ENCODE measurements at regions not wholly inside any gene's neighbourhood (a gene's known extent, or its start where the extent isn't known, plus 50 kb on each side); places are given as distances from the start of the nearest gene placed in this dataset.

DNA sequence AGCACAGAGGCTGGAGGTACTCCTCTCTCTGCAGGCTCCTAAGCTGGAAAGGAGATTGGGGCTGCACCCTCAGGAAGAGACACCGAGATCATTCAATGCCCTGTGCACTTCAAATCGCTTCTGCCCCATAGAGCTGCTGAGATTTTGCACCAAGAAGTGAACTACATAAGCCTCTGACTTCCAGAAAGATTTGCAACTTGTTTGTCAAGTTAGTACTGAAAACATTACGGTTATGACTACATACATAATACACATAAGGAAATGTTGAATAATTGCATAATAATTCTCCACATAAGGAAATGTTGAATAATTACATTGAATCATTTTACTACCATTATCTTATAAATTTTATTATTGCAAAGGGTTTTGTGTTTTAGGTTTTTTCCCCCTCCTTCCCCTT, 120.3 kb upstream of the SASH1 start:
- 86% methylated on average over 2 of the region's 3 CpGs for WGBS (ENCODE audit: insufficient coverage)
- no peak overlapping the region for H3K27ac ChIP-seq (ENCODE audit: low read depth, low read length)
- peaks cover 4% of the 10 kb centered on the region for H3K4me1 ChIP-seq (ENCODE audit: control insufficient read depth, insufficient read depth, low read length)
- H3K27me3 ChIP-seq (ENCODE audit: control insufficient read depth, insufficient read depth, low read length), result no peaks in the 10 kb centered on the region
- no peak for DNase-seq (ENCODE audit: low read depth in 4 of 6, low spot score in 6 of 6)
- H3K36me3 ChIP-seq (ENCODE audit: control insufficient read depth, insufficient read depth, low read length), result no peaks in the 10 kb centered on the region
- no peaks in the 10 kb centered on the region for H3K9me3 ChIP-seq (ENCODE audit: control insufficient read depth, insufficient read depth, low read length)
- H3K4me3 ChIP-seq (ENCODE audit: low read depth, low read length), result no peak overlapping the region

- peak overlapping the region; percentile 58 for H3K27ac ChIP-seq (ENCODE audit: low read depth, low read length)
- no peak overlapping the region for H3K4me3 ChIP-seq (ENCODE audit: low read depth, low read length)
- no peaks in the 10 kb centered on the region for H3K36me3 ChIP-seq (ENCODE audit: control insufficient read depth, insufficient read depth, low read length)
- no peaks in the 10 kb centered on the region for H3K9me3 ChIP-seq (ENCODE audit: control insufficient read depth, insufficient read depth, low read length)
- WGBS (ENCODE audit: insufficient coverage), result no CpG with 5 or more reads among the region's 6 CpGs
- H3K27me3 ChIP-seq (ENCODE audit: control insufficient read depth, insufficient read depth, low read length), result no peaks in the 10 kb centered on the region
- H3K4me1 ChIP-seq (ENCODE audit: control insufficient read depth, insufficient read depth, low read length), result peaks cover 4% of the 10 kb centered on the region
- DNase-seq (ENCODE audit: low read depth in 4 of 6, low spot score in 6 of 6), result no peak
These were observed 119.8 kb upstream of the SASH1 start for GRCh38 chr6:148222846-148223245.

GRCh38 chr6:148223424-148223842, 119.2 kb upstream of the SASH1 start:
- WGBS (ENCODE audit: insufficient coverage), result 95% methylated on average over 2 of the region's 3 CpGs
- no peaks in the 10 kb centered on the region for H3K9me3 ChIP-seq (ENCODE audit: control insufficient read depth, insufficient read depth, low read length)
- H3K4me1 ChIP-seq (ENCODE audit: control insufficient read depth, insufficient read depth, low read length), result peaks cover 2% of the 10 kb centered on the region
- H3K27me3 ChIP-seq (ENCODE audit: control insufficient read depth, insufficient read depth, low read length), result no peaks in the 10 kb centered on the region
- no peaks in the 10 kb centered on the region for H3K36me3 ChIP-seq (ENCODE audit: control insufficient read depth, insufficient read depth, low read length)
- DNase-seq (ENCODE audit: low read depth in 4 of 6, low spot score in 6 of 6), result no peak
- peak overlapping the region; percentile 58 for H3K27ac ChIP-seq (ENCODE audit: low read depth, low read length)
- H3K4me3 ChIP-seq (ENCODE audit: low read depth, low read length), result no peak overlapping the region

GRCh38 chr6:148225871-148226270, 116.8 kb upstream of the SASH1 start:
- no peaks in the 10 kb centered on the region for H3K9me3 ChIP-seq (ENCODE audit: control insufficient read depth, insufficient read depth, low read length)
- no peaks in the 10 kb centered on the region for H3K36me3 ChIP-seq (ENCODE audit: control insufficient read depth, insufficient read depth, low read length)
- H3K4me3 ChIP-seq (ENCODE audit: low read depth, low read length), result no peak overlapping the region
- no peaks in the 10 kb centered on the region for H3K27me3 ChIP-seq (ENCODE audit: control insufficient read depth, insufficient read depth, low read length)
- peak overlapping the region; percentile 61 for H3K27ac ChIP-seq (ENCODE audit: low read depth, low read length)
- no peak for DNase-seq (ENCODE audit: low read depth in 4 of 6, low spot score in 6 of 6)
- no peaks in the 10 kb centered on the region for H3K4me1 ChIP-seq (ENCODE audit: control insufficient read depth, insufficient read depth, low read length)

DNA sequence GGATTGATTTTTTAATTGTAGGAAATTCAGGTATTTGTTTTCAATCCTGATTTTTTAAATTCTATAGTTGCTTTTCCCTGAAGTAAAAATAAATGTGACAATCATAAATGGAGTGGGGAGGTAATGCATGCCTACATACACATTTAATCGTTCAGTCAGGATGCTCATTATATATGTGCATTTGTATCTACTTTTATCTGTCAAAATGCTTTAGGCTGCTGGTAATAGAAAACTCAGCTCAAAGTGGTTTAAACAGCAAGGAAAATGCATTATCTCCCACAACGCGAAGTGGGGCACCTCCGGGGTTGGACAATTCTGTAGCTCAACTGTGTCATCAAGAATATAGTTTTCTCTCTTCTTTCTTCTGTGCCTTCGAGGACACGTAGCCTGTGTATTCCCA, 116.4 kb upstream of the SASH1 start:
- WGBS (ENCODE audit: insufficient coverage), result 73% methylated on average over 3 of the region's 6 CpGs
- no peak for DNase-seq (ENCODE audit: low read depth in 4 of 6, low spot score in 6 of 6)
- H3K27me3 ChIP-seq (ENCODE audit: control insufficient read depth, insufficient read depth, low read length), result no peaks in the 10 kb centered on the region
- no peak overlapping the region for H3K4me3 ChIP-seq (ENCODE audit: low read depth, low read length)
- H3K4me1 ChIP-seq (ENCODE audit: control insufficient read depth, insufficient read depth, low read length), result no peaks in the 10 kb centered on the region
- H3K9me3 ChIP-seq (ENCODE audit: control insufficient read depth, insufficient read depth, low read length), result no peaks in the 10 kb centered on the region
- no peaks in the 10 kb centered on the region for H3K36me3 ChIP-seq (ENCODE audit: control insufficient read depth, insufficient read depth, low read length)
- peak overlapping the region; percentile 61 for H3K27ac ChIP-seq (ENCODE audit: low read depth, low read length)

DNA sequence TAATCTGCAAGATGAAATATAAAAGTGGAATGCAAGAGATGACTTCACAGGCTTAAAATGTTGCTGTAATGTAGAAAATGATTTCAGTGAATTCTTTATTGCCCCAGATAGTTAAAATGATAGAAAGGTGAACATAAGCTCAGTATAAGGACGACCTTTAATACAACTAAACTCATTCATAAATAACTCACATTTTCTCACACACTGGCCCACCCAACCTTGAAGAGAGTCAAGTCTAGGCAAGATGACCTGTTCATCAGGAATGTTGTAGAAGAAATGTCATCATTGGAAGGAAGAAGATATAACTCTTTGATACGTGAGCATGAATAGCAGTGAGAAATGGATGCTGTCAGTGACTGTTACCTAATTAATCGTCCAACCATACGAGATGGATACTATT, 111.1 kb upstream of the SASH1 start:
- H3K4me3 ChIP-seq (ENCODE audit: low read depth, low read length), result no peak overlapping the region
- H3K36me3 ChIP-seq (ENCODE audit: control insufficient read depth, insufficient read depth, low read length), result no peaks in the 10 kb centered on the region
- H3K4me1 ChIP-seq (ENCODE audit: control insufficient read depth, insufficient read depth, low read length), result no peaks in the 10 kb centered on the region
- DNase-seq (ENCODE audit: low read depth in 4 of 6, low spot score in 6 of 6), result no peak
- WGBS (ENCODE audit: insufficient coverage), result no CpG with 5 or more reads among the region's 4 CpGs
- no peak overlapping the region for H3K27ac ChIP-seq (ENCODE audit: low read depth, low read length)
- no peaks in the 10 kb centered on the region for H3K9me3 ChIP-seq (ENCODE audit: control insufficient read depth, insufficient read depth, low read length)
- no peaks in the 10 kb centered on the region for H3K27me3 ChIP-seq (ENCODE audit: control insufficient read depth, insufficient read depth, low read length)

GRCh38 chr6:148235446-148235845, 107.2 kb upstream of the SASH1 start:
- whole genome bisulfite sequencing (ENCODE audit: insufficient coverage), result no CpG with 5 or more reads among the region's 3 CpGs
- no peaks in the 10 kb centered on the region for H3K27me3 ChIP-seq (ENCODE audit: control insufficient read depth, insufficient read depth, low read length)
- DNase-seq (ENCODE audit: low read depth in 4 of 6, low spot score in 6 of 6), result no peak
- no peak overlapping the region for H3K4me3 ChIP-seq (ENCODE audit: low read depth, low read length)
- H3K9me3 ChIP-seq (ENCODE audit: control insufficient read depth, insufficient read depth, low read length), result no peaks in the 10 kb centered on the region
- no peak overlapping the region for H3K27ac ChIP-seq (ENCODE audit: low read depth, low read length)
- H3K36me3 ChIP-seq (ENCODE audit: control insufficient read depth, insufficient read depth, low read length), result no peaks in the 10 kb centered on the region
- no peaks in the 10 kb centered on the region for H3K4me1 ChIP-seq (ENCODE audit: control insufficient read depth, insufficient read depth, low read length)

DNA sequence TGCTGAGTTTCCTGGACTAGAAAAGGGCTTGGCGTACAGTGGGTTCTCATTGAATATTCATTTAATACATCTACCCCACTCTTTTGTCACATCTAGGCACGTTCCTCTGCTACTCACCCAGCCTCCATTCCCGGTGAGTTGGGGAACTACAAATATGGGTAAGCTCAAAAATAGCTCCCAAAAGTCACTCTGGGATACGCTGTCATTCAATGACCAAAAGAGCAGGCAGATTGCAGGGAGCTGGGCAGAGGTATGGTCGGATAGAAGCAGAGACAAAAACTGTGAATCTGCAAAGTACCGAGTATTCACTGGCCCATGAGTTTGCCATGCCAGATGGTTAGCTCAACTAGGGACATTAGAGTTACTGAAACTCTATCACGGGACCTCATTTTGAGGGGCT, 103.9 kb upstream of the SASH1 start:
- Histone ChIP-seq H3K36me3 (ENCODE audit: control insufficient read depth, insufficient read depth, low read length) (no peaks in the 10 kb centered on the region), H3K27ac (ENCODE audit: low read depth, low read length) (no peak overlapping the region), H3K4me3 (ENCODE audit: low read depth, low read length) (no peak overlapping the region), H3K9me3 (ENCODE audit: control insufficient read depth, insufficient read depth, low read length) (no peaks in the 10 kb centered on the region), H3K4me1 (ENCODE audit: control insufficient read depth, insufficient read depth, low read length) (no peaks in the 10 kb centered on the region), H3K27me3 (ENCODE audit: control insufficient read depth, insufficient read depth, low read length) (no peaks in the 10 kb centered on the region)
- WGBS (ENCODE audit: insufficient coverage), result 94% methylated on average over 4 of the region's 7 CpGs
- DNase-seq (ENCODE audit: low read depth in 4 of 6, low spot score in 6 of 6), result no peak

GRCh38 chr6:148239215-148239614, 103.4 kb upstream of the SASH1 start:
- H3K27me3 ChIP-seq (ENCODE audit: control insufficient read depth, insufficient read depth, low read length), result no peaks in the 10 kb centered on the region
- no peaks in the 10 kb centered on the region for H3K9me3 ChIP-seq (ENCODE audit: control insufficient read depth, insufficient read depth, low read length)
- no peak overlapping the region for H3K4me3 ChIP-seq (ENCODE audit: low read depth, low read length)
- no peak overlapping the region for H3K27ac ChIP-seq (ENCODE audit: low read depth, low read length)
- WGBS (ENCODE audit: insufficient coverage), result 78% methylated on average over 3 of the region's 5 CpGs
- DNase-seq (ENCODE audit: low read depth in 4 of 6, low spot score in 6 of 6), result no peak
- H3K4me1 ChIP-seq (ENCODE audit: control insufficient read depth, insufficient read depth, low read length), result no peaks in the 10 kb centered on the region
- no peaks in the 10 kb centered on the region for H3K36me3 ChIP-seq (ENCODE audit: control insufficient read depth, insufficient read depth, low read length)

DNA sequence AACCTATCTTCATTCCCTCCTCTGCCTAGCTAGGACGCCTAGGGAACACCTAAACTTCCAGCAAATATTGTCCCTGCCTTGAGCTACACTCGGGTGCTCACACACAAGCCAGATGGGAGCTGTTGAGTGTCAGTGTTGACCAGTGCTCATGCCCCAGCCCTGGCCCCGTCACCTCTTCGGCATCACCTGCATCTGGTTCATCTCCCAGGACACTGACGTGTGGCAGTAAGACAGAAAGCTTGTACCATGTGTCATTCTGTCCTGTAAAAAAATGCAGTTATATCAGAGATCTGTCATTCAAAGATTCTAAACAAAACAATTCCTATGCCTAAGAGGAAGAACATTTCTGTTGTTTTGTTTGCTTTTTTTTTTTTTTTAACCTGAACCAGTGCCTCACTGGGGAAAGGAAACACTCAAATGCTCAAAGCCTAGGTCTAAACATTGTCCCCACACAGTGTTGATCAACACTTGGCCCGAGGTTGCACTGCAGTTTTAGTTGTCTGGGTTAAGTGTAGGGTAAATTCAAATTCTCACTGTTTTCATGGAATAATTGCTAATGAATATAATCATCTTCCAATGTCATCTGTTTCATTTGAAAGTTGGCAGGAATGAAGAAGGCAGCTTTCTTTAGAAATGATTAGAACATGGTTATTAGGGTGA, 102.7 kb upstream of the SASH1 start:
- no peaks in the 10 kb centered on the region for H3K9me3 ChIP-seq (ENCODE audit: control insufficient read depth, insufficient read depth, low read length)
- no peaks in the 10 kb centered on the region for H3K27me3 ChIP-seq (ENCODE audit: control insufficient read depth, insufficient read depth, low read length)
- no peaks in the 10 kb centered on the region for H3K36me3 ChIP-seq (ENCODE audit: control insufficient read depth, insufficient read depth, low read length)
- WGBS (ENCODE audit: insufficient coverage), result 93% methylated on average over 5 of the region's 6 CpGs
- no peak overlapping the region for H3K4me3 ChIP-seq (ENCODE audit: low read depth, low read length)
- no peak for DNase-seq (ENCODE audit: low read depth in 4 of 6, low spot score in 6 of 6)
- peaks cover 4% of the 10 kb centered on the region for H3K4me1 ChIP-seq (ENCODE audit: control insufficient read depth, insufficient read depth, low read length)
- H3K27ac ChIP-seq (ENCODE audit: low read depth, low read length), result peak overlapping the region; percentile 37
